SHP77 (cell line): ENCODE measurements at regions not wholly inside any gene's neighbourhood (a gene's known extent, or its start where the extent isn't known, plus 50 kb on each side); places are given as distances from the start of the nearest gene placed in this dataset.

Source experiments
- DNase-seq, 2 experiments: peaks; one replicate each; lab custom pipeline; 2025; lab: John Stamatoyannopoulos, UW

DNA sequence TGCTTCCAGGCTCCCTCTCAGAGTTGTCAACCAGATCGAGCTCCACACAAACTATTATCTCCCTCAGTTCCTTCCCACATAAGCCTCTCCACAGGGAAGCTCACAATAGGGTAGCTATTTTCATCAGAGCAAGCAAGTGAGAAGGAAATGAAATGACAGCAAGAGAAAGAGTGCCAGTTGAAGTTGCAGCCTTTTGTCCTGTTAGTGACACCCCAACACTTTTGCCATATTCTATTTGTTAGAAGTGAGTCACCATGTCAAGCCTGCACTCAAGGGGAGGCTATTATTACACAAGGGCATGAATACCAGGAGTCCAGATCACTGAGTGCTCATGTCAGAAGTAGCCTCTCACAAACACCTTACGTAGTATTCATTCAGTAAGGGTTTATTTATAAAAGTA, 266.3 kb upstream of the NOCT start:
- no peak for DNase-seq

DNA sequence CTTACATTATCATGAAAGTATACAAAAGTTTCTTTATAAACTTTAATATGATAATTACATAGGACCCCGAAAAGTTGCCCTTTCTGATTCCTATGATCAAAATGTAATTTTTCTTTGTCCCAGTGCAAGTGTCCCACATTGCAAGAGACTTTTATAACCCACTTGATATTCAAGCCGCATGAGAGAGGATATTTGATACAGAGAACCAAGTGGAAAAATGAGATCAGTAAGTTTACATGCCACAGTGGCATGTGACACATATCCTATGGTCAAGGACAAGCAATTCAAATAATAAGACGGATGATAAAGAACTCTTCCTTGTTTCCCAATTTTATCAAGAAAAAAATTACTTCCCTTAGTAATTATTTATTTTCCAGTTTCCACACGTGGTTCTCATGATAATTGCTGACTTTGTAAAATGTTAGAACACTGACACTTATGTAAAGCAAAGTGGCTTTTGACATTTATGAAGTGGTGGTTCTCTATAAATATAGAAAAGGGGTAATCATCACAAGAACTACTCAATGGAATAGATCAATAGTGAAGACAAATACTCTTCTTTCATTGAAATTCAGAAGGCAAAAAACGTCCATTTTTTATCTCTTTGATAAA, 273.7 kb upstream of the NOCT start:
- no peak for DNase-seq

DNA sequence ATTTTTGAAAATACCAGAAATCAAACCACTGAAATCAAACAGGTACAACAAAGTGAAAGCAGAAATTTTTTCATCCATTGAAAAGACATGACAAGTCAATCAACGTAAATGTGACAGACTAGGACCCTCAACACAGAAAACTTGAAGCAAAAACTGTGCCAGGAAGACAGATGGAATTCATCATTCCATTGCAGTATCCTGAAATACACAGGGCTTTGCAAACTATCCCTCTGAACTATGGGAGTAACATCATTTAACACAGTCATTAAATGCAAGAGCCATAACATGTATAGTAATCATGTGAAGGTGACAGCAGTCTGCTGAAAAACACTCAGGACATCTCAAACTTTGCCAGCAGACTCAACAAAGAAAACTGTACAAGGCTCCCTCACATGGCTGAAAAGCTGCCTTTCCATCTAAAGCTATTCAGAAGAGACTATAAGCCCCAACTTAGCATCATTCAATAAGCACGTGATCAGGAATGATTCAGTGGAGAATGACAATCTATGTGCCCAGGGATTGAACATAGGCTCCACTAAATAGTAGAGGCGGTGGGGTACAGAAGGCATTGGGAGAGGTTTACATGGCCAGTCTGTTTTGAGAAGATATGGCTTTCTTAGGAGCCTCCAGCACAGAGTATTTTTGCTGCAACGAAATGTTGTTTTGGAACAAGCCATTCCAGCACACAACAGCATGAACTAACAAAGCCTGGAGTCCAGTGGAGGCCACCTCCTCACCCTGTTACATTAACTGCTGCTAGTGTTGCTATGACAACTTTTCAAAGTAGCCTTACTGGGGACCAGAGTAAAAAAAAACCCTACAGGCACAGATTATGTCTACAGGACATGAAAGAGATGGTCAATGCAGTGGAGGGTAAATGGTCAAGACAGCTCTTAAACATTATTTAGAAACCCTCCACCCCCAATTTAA, 274.5 kb upstream of the NOCT start:
- DNase-seq, result no peak

DNA sequence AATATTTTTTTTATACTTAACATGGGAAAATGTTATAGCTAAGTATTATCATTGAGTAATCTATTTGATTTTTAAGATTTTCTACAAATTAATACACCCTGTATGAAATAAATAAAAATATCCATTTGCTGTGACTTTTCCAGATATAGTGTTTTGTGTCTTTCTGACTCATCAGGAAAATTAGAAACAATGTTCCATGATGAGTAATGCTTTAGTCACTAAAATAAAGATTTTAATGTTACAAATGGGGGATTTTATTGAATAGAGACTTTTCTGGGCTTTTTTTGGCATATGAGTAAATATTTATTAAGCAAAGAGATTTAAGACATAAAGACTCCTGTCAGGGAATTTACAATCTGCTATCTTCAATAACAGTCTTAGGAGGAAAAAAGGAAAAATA, 279.2 kb upstream of the NOCT start:
- no peak for DNase-seq

DNA sequence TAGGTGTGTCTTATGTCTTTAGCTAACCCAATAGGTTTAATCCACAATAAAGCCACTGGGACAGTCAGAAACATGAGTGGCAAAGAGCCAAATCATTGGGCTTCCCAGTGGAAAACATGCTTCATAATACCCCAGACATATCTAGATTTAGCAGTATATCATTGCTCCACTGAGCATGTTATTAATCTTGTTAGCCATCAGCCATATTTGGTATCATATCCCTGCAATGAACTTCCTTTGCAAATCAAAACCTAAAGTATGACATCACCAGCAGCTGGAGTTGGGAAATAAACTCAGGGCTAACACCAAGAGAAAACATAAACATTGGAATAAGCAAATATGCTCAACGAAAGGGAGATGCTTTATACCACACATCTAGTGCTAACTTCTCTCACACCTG, 280.8 kb upstream of the NOCT start:
- DNase-seq, result no peak

DNA sequence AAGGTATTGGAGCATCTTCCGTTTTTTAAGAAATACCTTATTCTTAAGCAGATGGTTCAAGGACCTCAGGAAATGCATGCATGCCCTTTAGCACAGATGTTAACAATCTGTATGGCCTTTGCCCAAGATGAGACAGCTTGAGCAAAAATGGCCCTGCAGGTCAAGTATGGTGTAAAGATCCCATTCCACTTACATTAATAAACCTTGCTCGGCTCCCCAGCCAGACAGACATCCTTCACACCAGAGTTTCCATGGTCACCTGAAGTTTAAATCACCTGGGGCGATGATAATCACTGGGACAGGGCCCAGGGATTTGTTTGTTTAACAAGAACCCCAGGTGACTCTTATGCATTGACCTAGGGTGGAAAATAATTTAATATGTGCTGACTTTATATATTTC, 287.0 kb upstream of the NOCT start:
- DNase-seq, result no peak

DNA sequence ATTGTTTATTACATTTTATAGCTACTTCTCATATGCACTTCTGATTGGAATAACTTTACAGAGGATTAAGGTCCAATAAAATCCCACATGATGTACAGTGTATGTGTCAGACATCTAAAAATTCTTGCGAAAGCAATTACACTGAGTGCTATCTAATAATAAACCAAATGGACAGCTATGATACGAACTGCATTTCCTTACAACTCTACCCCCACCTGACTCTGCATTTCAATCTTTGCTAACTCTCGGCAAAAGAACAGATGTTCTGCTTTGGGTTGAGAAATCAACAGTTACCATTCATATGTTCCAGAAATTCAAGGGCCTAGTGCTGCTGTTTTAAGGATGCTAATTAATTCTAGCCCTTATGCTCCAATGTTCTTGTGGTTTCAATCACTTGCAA, 287.9 kb upstream of the NOCT start:
- no peak for DNase-seq

DNA sequence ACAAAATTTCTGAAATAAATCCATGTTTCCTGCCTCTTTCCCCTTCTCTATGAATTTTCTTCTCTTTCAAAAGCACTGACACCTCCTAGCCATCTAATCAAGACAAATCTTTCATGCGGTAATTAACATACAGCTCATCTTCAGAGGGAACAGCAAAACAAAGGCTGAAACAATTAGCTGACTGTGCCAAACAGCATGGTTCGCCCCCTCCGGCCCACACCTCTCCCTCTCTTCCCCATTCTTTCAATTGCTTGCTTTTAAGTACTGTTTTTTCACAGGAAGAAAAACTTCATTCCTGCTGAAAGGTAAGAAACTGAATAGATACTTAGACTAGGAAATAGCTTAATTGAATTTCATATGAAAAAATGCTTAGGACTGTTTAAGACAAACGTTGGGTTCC, 291.1 kb upstream of the NOCT start:
- DNase-seq, result no peak

DNA sequence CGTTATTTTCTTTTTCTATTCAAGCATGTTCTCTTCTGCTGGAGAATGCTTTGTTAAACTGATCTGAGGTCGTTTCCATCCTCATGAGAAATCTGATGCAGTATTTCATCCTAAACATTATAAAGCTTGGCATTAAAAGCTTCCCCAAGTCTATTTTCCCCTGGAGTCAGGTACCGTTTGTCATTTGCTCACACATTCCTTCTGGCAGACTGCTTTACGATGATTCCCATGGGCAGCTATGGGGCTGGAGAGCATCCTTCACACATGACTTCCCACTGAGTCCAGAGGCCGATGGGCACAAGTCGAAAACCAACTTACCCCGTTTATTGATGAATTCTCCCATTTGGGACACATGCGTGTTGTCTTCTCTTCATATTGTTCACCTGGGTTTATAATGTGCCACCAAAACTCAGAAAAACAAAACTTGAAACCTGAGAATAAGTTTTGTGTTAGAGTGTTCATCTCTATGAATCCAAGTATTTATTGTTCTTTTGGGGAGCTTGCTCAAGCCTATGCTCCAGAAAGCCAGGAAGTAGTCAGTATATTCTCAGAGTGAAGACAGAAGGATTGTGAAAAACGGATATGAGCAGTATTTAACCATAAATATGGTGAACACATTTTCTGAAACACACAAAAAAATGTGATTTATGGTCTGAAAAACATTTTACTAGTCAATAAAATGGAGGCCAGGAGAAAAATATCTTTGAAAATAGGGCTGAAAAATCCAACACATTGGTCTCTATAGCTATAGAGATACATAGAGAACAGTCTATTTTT, 298.8 kb upstream of the NOCT start:
- DNase-seq, result no peak

DNA sequence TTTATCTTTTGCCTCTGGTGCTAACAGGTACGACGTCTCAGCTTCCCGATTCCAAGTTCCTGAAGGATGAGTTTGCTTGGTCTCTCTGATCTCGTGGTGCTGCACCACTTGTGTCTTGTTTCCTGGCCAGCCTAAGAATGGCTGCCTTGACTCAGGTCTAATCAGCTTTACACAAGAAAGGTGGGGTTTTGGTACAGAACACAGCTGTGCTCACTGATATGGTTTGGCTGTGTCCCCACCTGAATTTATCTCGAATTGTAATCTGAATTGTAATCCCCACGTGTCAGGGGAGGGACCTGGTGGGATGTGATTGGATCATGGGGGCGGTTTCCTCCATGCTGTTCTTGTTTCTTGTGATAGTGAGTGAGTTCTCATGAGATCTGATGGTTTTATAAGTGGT, 305.3 kb upstream of the NOCT start:
- no peak for DNase-seq

DNA sequence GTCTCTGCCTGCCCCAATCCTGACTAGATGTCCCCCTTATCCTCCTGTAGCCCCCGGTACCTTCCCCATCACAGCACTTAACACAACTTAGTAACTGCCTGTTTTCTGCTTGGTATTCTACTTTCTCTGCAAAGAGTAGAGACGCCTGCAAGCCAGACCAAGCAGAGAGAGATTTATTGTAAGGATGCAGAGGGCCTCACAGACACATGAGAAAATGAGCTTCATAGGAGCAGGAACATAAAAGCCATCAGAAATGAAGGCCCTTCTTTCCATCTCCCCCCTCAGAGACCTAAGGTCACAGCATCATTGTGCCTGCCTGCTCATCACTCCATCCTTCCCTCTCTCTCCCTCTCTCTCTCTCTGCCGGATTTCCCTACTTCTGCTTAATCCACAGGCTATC, 305.7 kb upstream of the NOCT start:
- no peak for DNase-seq

DNA sequence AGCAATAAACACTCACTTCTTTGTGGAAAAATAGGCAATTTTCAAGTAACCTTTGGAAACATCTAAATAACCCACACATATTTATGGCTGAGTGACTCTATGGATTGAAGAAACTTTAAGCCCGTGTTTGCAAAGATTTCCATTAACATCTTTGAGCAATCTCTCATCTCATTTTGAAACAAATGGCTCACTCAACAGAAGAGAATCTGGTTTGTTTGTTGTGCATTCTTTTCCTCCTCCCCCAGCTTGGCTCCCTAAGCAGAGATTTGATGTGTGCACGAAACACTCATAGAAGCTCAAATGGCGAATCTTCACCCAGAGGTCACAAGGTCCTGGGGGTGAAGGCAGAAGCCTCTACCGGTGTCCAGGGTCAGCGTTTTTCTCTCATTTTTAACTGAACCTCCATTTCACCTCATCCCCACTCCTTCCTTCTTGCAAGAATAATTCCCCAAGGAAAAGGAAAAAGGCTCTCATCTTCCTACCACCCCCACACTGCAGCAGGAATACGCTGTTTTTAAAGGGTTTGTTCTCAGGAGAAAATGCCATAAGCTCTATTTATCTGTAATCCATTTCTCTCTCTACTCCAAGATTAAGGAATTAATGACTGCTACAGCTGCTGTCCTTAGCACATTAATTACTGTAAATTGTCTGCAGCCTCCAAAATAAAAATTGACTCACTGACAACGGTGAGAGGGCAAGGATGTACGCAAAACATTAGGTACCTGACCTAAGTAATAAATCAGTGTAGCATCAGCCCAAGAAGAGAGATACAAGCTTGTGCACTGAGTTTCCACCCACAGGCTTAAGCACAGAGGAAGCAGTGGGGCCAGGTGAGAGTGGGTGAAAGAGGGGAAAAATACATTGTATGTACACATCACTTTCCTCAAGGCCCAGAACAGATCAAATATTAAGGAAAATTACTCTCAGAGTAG, 307.6 kb upstream of the NOCT start:
- DNase-seq, result no peak

DNA sequence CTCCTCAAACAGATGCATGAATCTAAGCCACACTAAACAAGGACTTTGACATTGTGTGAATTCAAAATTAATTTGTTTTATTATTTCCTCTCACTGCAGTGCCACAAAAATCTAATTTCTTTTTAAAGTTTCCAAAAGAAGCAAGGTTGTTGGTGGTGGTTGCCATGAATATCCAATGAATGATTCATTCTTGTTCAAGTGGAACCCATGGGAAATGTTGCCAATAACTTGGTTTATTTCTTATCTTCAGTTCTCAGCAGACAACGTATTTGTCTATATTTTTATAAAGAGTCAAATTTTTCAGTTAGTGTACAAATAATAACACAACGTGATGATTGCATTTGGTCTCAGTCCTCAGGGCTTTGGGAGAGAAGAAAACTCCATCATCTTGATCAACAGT, 309.4 kb upstream of the NOCT start:
- no peak for DNase-seq

DNA sequence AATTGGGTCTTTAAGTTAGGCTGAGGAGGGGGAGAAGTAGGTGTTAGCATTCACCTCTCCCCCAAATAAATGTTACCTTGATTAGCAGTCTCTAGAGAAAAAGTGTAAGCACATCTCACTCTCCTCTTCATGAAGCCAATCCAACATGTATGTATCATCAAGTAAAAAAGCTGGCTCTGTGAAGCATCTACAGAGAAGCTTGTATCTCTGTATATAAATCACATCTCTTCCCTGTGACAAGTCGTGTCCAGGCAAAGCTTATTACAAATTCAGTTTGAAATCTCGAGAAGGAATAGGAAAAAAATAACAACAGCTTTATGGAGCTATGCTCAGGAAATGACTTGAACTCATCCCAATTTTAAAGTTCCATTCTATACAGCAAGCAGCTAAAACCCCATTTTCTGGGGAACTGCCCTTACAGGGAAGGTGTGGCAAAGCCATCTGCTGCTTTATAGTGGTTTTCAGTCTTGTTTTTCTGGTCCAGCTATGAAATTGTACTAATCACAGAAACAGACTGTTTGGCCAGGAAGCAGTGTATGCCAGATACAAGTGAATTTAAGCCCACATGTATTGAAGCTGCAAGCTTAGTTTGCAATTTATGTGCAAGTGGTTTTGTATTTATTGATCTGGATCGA, 313.3 kb upstream of the NOCT start:
- DNase-seq, result no peak

DNA sequence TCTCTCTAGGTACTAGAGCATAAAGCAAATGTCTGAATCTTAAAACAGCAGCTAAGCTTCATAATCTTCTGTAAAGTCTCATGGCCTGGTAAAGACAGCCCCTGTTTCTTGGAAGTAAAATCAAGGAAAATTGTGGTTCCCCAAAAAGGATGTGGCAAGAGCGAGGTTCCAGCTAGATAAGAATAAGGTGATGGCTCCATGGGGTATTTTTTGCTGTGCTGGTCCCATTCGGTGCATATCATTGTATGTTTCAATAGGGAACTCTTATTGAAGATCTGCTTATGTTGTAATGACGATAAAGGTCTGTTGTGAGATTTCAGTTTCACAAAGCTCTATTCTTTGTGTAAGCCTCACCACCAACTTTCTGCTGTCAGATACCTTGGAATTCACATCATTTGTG, 316.9 kb upstream of the NOCT start:
- DNase-seq, result no peak

DNA sequence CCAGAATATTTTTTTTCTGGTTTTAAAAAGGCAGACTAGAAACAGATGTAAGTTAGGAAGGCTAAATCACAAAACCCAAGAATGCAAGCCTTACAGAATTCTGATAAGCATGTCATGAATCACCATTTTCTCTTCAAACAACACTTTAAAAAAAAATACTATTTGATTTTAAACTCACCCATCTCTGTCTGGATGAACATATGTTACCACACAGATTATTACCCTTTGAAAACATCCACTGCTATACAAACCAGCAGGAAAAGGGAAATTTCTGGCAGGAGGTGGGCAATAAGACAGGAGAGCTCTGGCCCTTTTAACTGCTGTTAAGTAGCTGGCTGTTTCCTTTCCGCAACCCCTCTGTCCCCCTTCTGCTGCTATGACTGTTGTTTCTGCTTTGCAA, 317.7 kb upstream of the NOCT start:
- no peak for DNase-seq

DNA sequence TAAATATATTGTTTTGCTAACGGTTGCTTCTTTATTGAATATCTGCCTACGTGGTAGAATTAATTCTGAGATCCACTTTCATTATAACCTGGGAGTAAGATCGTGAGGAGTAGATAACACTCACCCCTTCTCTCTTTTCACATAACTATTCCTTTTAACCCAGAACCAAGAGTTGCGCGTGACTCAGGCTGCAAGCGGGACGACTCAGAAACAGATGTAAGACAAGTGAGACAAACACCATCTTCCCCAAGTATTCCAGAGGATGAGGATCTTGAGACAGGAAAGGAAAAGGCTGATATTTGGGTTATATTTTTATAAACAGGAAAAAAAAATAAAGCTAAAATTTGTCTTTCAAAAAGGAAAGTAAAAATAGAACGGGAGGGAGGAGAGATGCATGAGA, 318.8 kb upstream of the NOCT start:
- DNase-seq, result no peak

DNA sequence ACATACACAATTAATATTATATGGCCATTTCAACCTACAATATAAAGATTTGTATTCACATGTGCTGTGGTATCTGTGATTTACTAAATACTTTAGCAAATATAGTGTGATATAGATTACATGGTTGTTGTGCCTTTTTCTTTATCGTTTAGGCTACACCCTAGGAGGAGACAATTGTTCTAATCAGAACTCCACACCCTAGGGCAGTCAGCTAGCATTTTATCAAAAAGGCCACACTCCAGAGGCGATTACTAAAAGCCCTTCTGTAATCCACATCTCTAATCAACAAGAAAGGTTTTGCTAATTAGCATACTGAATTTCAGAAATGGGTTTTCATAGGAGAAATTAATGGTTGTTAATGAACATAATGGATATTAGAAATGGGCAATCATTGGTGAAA, 319.5 kb upstream of the NOCT start:
- no peak for DNase-seq

DNA sequence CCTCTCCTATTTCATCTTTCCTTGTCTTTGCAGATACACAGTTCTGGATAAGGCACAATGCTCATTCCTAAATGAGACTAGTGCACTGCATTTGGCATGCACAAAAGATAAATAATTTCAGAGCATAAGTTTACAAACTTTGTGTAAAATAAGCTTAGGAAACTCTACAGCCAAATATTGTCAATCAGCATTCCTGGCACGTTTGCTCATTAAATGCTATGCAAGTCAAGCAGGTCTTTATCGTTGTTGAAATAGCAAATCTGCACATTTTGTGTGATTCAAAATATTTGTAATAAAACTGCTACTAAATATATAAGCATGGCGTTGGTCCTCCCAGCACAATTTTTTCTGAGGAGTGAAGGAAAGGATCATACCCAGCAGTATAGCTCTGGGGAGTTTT, 322.1 kb upstream of the NOCT start:
- no peak for DNase-seq

DNA sequence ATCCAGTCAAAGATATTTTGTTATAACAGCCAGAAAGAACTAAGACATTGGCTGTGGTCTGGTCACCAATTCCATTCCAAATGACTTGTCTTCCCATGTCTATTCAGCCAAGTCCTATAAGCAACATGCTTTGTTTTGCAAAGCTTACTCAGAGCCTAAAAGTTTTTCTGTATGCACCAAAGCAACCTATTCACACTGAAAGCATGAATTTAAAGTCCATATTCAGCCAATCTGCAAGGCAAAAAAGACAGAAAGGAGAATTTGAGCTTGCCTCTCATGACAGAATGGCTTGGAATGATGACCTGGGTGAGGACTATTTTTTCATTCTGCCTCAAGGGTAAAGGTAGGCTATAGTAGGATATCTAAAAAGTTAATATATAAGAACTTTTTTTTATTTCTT, 323.2 kb upstream of the NOCT start:
- DNase-seq, result no peak

DNA sequence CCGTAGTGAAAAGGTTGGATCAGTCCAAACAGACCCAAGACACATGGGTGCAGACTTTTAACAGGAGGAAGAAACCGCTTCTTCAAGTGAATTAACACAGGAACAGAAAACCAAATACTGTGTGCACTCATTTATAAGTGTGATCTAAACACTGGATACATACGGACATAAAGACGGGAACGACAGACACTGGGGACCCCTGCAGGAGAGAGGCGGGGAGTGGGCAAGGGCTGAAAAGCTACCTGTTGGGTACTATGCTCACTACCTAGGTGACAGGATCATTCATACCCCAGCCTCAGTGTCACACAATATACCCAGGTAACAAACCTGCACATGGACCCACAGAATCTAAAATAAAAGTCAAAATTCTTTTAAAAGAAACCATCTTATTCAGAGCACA, 326.0 kb upstream of the NOCT start:
- DNase-seq, result no peak
